SIG-M5 (cell line): ENCODE measurements at regions not wholly inside any gene's neighbourhood (a gene's known extent, or its start where the extent isn't known, plus 50 kb on each side); places are given as distances from the start of the nearest gene placed in this dataset.

Source experiments
- DNase-seq: peaks from one replicate; lab custom pipeline; 2025; lab: John Stamatoyannopoulos, UW

DNA sequence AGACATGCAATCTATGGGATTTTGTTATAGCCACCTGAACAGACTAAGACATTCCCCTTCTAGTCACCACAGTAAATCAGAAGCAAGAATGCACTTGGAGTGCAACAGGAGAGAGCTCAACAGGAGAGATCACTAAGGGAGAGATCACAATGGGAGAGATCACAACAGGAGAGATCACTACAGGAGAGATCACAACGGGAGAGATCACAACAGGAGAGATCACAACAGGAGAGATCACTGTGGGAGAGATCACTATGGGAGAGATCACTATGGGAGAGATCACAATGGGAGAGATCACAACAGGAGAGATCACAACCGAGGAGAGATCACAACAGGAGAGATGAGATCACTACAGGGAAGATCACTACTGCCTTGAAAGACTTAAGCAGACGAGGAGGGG is 238.5 kb upstream of the PITRM1 start:
- no peak for DNase-seq

DNA sequence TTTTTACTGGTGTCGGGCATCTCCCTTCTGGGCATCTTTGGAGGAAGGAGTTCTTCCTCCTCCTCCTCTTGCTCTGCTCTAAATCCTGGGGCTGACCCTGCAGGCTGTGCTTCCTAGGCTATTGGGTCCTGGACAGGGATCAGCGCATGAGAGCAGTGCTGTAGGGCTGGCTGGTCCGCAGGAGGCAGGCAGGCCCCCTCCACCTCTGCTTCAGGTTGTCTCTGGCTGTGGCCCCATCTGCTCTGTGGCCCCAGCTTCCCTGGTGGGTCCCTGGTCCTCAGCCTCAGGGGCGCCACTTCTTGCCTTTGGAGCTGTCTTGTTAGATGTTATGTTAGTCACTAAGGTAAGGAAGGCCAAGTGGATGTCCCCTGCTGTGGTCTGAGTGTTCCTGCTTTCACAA is 237.3 kb upstream of the PITRM1 start:
- no peak for DNase-seq

GRCh38 chr10:3408603-3409365 is 236.2 kb upstream of the PITRM1 start:
- DNase-seq, result no peak

GRCh38 chr10:3407208-3407607 is 234.6 kb upstream of the PITRM1 start:
- no peak for DNase-seq

DNA sequence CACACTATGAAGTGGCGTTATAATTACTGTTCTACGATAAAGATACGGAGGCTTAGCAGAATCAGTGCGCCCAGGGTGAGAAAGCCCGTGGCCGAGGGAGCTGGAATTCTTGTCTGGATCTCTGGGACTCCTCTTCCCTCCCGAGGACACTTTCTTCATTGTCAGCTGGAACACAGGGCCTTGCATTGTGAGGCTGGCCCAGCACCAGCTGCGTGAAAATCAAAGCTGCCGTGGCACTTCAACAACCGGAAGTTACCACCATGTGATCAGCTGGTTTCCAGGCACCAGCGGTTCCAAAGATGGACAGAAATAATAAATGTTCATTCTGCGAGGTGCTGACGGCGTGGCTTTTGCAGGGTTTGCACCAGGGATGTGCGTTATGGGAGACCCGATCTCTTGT is 234.0 kb upstream of the PITRM1 start:
- DNase-seq, result no peak

- no peak for DNase-seq
Measured at GRCh38 chr10:3404381-3404780, 231.8 kb upstream of the PITRM1 start.

- DNase-seq, result no peak
Measured at GRCh38 chr10:3402187-3402751, 229.7 kb upstream of the PITRM1 start.

DNA sequence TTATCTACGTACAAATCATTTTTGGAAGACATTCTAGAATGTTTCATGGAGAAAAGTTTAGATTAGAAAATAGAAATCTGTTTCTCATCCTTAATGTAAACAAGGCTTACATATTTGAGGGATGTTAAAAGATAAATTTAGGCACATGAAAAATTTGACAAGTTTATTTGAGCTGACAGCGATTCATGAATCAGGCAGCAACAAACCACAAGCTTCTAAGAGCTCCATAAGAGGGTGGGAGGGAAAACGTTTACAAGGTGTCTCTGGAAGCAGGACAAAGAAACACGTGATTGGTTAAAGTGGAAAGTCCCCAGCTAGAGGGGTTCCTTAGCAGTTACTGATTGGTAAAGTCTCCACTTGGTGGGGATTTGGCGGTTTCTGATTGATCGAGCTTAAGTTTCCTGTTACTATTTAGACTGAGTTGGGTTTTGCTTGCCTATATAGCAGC is 228.9 kb upstream of the PITRM1 start:
- no peak for DNase-seq

- DNase-seq, result no peak
Measured at GRCh38 chr10:3400348-3400747, 227.8 kb upstream of the PITRM1 start.

DNA sequence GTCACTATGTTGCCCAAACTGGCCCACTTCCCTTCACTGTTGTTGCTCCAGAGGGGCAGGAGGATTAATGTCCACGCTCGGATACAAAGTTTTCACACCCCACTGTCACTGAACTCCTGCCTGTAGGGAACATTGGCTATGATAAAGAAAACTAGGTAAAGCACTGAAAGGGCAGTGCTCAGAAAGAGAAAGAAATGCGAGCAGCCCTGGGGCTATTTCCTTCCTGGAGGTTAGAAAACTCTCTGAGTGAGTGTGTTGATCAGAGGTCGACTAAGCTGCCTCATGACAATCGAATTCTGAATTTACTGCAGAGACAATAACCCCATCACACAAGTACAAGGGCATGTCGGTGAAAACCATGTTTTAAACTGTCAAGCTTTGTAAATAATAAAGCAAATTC is 227.2 kb upstream of the PITRM1 start:
- DNase-seq, result no peak

GRCh38 chr10:3398825-3399646 is 226.5 kb upstream of the PITRM1 start:
- no peak for DNase-seq

- no peak for DNase-seq
Measured at GRCh38 chr10:3397846-3398245, 225.3 kb upstream of the PITRM1 start.

GRCh38 chr10:3397231-3397630 is 224.6 kb upstream of the PITRM1 start:
- no peak for DNase-seq

- DNase-seq, result no peak
Measured at GRCh38 chr10:3396116-3396515, 223.5 kb upstream of the PITRM1 start.

DNA sequence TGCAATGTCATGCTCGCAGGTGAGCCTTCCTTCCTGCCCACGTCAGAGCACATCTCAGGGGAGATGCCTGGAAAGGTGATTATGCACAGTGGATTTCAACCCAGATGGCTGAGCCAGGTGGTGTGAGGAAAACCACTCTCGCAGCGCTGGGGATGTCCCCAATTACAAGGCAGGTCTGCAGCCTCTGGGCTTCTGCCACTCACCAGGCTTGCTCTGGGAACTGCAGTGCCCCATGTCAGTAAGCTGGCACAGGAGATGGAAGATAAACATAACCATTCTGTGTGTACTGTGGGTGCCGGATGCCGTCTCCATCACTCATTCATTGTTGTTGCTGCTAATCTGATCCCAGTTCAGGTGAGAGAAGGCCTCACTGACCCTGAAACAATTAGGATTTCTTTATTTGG is 222.9 kb upstream of the PITRM1 start:
- DNase-seq, result no peak

DNA sequence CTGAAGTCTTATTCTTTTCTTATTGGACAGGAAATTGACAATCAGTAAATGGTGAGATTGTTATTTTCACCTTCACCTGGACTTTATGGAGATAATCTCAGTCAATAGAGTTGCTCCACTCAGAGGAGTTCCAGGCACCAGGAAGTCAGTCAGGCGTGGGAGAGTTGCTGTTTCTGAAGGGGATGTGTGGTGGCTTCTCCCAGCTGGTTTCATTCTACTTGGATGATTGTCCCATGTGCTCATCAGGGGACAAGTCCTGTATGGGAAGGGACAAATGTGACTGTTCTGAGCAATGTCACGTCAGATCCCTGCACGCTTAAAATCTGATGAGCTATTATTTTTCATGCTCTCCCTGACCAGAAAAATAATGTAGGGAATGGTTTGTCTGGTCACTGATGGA is 222.5 kb upstream of the PITRM1 start:
- DNase-seq, result no peak

GRCh38 chr10:3393958-3394357 is 221.4 kb upstream of the PITRM1 start:
- no peak for DNase-seq

DNA sequence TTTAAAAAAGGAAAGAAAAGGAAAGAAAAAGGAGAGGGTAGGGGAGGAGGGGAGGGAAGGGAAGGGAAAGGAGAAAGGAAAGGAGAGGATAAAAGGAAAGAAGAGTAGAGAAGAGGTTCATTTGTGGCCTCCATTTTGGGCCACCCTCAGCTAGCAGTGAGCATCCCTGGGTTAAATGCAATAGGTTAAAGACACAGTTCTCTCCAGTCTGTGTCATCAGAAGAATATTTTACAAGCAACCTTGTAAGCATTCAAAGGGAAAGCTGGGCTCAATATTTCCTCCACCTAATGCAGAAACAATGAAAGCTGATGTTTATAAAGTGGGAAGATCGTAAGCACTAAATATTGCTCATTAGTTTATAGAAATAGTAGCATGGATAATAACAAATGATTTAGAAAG is 219.1 kb upstream of the PITRM1 start:
- DNase-seq, result no peak

DNA sequence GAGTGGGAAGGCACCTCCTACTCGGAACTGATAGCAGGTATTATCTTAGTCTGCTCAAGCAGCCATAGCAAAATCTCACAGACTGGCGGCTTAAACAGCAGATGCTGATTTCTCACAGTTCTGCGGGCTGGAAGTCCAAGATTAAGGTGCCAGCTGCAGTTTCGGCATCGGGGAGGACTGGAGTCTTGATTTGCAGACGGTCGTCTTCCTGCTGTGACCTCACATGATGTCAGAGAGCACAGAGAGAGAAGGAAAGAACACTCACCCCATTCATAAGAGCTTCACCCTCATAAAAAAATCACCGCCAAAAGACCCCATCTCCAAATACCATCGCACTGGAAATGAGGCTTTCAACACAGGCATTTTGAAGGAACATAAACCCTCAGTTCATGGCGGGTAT is 216.5 kb upstream of the PITRM1 start:
- DNase-seq, result no peak

DNA sequence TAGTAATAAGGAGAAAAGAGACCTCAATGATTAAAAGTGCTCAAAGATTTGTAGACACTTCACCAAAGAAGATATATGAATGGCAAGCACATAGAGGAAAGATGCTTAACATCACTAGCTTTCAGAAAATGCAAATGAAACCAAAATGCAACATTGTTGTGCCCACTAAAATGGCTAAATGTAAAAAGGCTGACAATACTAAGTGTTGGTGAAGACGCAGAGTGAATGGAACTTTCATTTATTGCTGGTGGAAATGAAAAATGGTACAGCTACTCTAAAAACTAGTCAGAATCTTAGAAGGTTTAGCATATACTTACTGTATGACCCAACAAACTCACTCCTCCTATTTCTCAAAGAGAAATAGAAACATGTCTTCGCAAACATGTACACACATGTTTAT is 212.9 kb upstream of the PITRM1 start:
- no peak for DNase-seq

GRCh38 chr10:3382092-3382491 is 209.5 kb upstream of the PITRM1 start:
- no peak for DNase-seq

DNA sequence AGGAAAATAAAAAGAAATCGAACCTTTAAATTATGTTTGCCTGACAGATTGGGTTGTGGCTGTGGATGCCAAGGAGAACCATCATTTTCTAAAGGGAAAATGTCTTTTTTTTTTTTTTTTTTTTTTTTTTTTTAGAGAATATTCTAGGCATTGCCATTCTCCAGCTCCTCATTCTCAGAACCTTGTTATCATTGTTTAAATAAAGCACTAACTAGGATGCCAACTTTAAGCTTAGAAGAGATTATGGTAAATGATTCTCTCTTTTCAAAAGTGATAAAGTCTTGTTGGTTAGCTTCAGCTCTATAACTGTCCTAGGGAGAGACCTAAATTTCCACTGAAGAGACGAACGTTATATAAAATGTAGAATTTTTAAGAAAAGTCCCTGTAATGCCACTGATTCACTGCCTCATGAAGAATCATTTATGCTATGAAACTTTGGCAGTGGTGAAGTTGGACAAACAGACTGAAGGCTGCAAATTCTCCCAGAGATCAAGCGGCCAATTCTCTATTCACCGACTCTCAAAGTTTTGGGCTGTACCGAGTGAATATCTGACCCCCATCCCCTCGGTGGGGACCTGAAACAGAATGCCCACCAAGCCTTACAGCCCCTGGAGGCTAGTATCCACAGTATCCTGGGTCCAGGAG is 207.9 kb upstream of the PITRM1 start:
- no peak for DNase-seq

- DNase-seq, result no peak
Measured at GRCh38 chr10:3376631-3377030, 204.0 kb upstream of the PITRM1 start.
